AG09309 (cell line): ENCODE measurements at regions not wholly inside any gene's neighbourhood (a gene's known extent, or its start where the extent isn't known, plus 50 kb on each side); places are given as distances from the start of the nearest gene placed in this dataset.

Source experiments
- DNase-seq: peaks from one replicate; pipeline ENCODE4 v3.0.0-alpha.2; 2010; ENCODE audit warnings: low read depth
- H3K4me3 ChIP-seq: 2 replicates; pipeline ENCODE4 v1.5.1; 2011; ENCODE audit warnings: mild to moderate bottlenecking, low read depth, low read length, moderate library complexity; ENCODE audit not compliant: control insufficient read depth
- TF ChIP-seq, protein P1 (sequence below): IDR thresholded peaks from 2 replicates; pipeline ENCODE4 v1.5.1; 2011; ENCODE audit warnings: mild to moderate bottlenecking, low read depth, low read length, inconsistent platforms; ENCODE audit not compliant: insufficient read depth, control insufficient read depth; ENCODE audit errors: missing control alignments

DNA sequence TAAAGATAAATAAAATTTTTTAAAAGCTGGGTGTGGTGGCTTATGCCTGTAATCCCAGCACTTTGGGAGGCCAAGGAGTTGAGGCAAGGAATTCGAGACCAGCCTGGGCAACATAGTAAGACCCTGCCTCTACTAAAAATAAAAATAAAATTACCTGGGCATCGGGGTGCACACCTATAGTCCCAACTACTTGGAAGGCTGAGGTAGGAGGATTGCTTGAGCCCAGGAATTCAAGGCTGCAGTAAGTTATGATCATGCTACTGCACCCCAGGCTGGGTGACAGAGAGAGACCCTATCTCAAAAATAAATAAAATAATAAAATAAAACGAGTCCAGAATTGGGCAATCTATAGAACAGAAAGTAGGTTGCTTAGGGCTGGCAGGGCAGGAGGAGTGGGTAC is 228.7 kb downstream of the BCAS1 start:
- no peak for DNase-seq
- TF ChIP-seq, protein P1, sequence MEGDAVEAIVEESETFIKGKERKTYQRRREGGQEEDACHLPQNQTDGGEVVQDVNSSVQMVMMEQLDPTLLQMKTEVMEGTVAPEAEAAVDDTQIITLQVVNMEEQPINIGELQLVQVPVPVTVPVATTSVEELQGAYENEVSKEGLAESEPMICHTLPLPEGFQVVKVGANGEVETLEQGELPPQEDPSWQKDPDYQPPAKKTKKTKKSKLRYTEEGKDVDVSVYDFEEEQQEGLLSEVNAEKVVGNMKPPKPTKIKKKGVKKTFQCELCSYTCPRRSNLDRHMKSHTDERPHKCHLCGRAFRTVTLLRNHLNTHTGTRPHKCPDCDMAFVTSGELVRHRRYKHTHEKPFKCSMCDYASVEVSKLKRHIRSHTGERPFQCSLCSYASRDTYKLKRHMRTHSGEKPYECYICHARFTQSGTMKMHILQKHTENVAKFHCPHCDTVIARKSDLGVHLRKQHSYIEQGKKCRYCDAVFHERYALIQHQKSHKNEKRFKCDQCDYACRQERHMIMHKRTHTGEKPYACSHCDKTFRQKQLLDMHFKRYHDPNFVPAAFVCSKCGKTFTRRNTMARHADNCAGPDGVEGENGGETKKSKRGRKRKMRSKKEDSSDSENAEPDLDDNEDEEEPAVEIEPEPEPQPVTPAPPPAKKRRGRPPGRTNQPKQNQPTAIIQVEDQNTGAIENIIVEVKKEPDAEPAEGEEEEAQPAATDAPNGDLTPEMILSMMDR, result no peak
- no peak overlapping the region for H3K4me3 ChIP-seq

- no peak for DNase-seq
- H3K4me3 ChIP-seq, result no peak overlapping the region
- TF ChIP-seq, protein P1, result no peak
These were observed 229.9 kb downstream of the BCAS1 start for GRCh38 chr20:53840532-53840931.

- no peak overlapping the region for H3K4me3 ChIP-seq
- DNase-seq, result no peak
- TF ChIP-seq, protein P1, result no peak
These were observed 230.8 kb downstream of the BCAS1 start for GRCh38 chr20:53839423-53840176.

DNA sequence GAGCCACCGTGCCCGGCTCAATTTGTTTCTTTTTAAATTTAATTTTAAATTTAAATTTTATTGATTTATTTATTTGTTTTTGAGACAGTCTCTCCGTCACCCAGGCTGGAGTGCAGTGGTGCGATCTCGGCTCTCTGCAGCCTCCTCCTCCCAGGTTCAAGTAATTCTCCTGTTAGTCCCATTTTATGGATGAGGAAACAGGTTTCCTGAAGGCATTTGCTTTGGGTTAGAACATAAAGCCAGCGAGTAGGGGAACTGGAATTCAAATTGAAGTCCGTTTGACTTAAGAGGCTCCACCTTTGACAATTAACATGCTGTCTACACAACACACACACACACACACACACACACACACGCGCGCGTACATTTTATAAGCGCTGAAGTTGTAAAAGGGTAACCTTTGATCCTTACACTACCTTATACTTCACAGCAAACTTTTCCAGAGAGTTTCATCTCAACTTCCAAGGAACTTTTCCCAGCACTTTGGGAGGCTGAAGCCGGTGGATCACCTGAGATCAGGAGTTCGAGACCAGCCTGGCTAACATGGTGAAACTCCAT is 232.0 kb downstream of the BCAS1 start:
- no peak for DNase-seq
- TF ChIP-seq, protein P1, result no peak
- no peak overlapping the region for H3K4me3 ChIP-seq

DNA sequence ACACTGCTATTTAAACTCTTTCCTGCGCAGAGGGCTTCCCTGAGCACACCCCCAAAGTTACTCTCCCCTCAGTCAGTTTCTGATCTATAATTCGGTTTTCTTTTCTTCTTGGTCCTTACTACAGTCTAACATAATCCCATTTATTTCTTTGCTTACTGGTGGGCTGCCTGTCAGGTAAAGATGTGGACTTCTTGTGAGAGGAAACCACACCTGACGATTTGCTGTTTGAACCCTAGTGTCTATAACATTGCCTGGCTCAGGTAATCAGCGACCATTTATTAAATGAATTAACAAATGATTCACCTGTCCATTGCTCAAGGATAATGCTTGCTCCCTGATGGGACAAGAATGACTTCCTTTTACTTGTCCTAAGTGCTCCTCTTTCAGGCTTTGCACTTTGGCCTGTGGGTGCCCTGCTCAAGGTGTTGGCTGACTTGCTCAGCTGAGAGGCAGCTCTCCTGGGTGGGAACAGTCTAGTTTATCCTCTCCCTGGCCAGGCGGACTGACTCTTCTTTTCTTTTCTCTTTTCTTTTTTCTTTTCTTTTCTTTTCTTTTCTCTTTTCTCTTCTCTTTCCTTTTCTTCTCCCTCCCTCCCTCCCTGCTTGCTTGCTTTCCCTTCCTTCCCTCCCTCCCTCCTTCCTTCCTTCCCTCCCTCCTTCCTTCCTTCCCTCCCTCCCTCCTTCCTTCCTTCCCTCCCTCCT is 233.1 kb downstream of the BCAS1 start:
- TF ChIP-seq, protein P1, result no peak
- no peak for DNase-seq
- no peak overlapping the region for H3K4me3 ChIP-seq

DNA sequence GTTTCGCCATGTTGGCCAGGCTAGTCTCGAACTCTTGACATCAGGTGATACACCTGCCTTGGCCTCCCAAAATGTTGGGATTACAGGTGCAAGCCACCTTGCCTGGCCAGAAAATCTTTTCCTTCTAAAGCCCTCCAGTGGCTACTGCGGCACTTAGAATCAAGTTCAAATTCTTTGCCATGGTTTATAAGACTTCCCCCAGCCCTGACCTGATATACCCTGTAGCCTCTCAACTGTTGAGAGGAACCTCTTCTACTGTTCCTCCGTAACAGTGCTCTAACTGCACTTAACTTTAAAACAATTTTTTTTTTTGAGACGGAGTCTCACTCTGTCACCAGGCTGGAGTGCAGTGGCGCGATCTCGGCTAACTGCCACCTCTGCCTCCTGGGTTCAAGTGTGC is 235.6 kb downstream of the BCAS1 start:
- H3K4me3 ChIP-seq, result no peak overlapping the region
- no peak for DNase-seq
- TF ChIP-seq, protein P1, result no peak
